NCI-H69 (cell line): ENCODE measurements at regions not wholly inside any gene's neighbourhood (a gene's known extent, or its start where the extent isn't known, plus 50 kb on each side); places are given as distances from the start of the nearest gene placed in this dataset.

Experiments
- DNase-seq: peaks from one replicate; lab custom pipeline; 2025; lab: John Stamatoyannopoulos, UW

DNA sequence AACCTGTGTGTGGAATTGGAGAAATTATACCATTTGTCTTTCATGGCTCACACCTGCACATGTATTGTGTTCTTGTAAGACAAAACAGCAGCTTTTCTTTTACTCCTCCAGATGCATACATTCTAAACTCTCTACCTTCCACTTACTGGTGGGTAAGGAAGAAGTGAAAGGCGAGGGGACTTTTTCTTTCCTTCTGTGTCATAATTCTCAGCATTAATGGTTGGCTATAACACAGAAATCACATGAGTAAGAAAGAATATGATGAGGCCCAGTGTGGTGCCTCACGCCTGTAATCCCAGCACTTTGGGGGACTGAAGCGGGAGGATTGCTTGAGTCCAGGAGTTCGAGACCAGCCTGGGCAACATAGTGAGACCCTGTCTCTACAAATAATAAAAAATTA is 57.8 kb upstream of the SHANK2 start:
- no peak for DNase-seq

DNA sequence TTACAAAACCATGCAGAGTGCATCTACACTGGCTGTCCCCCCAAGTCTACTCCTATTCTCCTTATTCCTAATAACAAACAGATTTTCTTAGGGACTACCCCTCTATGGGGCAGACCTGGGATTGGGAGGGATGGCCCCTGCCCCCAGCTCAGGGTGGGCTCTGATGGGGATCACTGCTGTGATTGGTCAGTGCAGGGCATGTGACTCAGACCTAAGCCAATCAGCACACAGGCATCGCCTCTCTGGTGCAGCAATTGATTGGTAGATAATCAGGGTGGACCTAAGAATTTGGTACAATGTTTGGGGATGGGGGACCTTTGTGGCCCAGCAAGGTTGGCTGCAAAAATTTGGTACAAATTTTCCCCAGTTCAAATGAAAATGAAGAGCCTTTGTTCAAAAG is 57.2 kb upstream of the SHANK2 start:
- DNase-seq = no peak

DNA sequence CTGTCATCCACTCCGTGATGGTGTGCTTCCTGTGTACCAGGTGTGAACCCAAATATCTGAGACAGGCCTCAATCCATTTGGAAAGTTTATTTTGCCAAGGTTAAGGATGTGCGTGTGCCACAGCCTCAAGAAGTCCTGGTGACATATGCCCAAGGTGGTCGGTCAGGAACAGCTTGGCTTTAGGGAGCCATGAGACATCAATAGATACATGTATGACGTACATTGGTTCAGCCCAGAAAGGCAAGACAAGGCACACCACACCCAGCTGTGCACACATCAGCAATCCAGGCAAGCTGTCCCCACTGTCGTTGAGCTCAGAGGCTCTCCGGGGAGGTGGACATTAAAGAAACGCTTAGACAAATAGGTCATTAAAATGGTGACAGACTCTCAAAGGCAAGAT is 56.8 kb upstream of the SHANK2 start:
- DNase-seq = no peak

DNA sequence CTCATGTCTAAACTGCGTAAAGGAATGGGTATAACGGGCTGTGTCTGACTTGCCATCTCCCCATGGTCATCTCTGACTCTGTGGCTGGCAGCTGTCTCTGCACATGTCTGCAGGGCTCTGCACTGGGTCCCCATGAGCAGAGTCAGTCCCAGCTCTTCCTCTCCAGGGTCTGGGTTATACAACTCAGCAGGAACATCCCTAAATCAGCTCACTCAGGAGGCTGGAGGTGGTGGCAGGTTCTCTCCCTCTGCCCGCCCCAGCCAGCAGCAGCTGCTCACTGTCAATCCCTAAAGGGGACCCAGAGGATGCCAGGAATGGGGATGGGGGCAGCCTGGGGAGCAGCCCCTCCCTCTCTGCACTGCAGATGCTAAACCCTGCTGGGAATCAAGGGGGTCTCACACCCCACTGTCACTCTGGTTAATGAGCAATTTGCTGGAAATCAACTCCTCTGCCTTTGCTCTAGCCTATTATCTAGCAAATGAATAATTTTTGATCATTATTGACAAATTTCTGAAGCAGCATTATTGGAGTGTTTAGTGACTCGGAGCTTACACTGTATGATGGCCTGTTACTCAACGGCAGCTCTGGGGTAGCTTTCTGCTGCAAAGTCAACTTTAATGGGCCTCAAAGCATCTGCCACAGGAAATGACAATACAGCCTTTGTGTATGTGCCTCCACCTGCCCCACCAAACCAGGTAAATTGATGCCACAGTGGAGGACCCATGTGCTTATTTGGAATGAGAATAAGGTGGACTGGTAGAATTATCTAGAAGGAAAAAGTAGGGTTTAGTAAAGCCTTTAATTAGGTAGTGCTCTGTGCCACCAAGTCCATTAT is 55.7 kb upstream of the SHANK2 start:
- no peak for DNase-seq

DNA sequence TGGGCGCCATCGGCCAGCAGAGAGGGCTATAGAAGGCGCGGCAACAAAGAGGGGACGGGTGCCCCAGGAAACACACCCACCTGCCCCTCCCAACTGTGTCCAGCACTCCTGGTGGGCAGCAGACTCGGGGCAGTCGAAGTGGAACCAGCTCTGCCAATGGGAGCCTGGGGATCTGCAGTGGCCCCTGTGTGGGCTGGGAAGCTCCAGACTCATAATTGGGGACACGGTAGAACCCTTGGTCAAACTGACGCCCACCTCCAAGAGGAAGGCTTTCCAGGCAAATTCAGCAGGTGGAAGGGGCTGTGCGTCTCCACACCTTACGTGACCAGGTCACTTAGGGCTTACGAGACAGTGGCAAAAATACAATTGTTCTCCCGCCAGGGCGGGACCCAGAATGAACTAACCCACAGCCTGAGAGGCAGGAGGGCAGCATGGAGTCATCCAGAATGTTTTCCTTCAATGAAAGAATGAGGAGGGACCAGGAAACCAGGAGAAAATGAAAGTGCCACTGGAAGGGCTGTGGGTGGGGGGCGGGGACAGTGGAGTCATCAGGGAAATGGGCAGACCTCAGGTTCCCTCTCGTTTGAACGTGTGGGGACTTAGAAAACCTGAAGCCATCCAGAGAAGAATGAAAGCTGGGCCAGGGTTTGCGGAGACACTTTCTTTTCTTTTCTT is 53.2 kb upstream of the SHANK2 start:
- DNase-seq = no peak

DNA sequence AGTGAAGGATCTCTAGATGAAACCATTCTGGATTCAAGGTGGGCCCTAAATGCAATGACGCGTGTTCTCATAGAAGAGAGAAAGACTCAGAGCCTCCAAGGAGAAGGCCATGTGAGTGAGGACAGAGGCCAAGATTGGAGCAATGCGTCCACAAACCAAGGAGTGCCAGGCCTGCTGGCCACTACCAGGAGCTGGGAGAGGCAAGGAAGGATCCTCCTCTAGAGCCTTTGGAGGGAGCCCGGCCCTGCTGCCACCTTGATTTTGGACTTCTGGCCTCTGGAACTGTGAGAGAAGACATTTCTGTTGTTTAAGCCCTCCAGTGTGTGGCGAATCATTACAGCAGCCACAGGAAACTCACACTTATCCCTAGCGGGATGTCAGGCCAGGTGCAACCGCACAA is 52.7 kb upstream of the SHANK2 start:
- no peak for DNase-seq

DNA sequence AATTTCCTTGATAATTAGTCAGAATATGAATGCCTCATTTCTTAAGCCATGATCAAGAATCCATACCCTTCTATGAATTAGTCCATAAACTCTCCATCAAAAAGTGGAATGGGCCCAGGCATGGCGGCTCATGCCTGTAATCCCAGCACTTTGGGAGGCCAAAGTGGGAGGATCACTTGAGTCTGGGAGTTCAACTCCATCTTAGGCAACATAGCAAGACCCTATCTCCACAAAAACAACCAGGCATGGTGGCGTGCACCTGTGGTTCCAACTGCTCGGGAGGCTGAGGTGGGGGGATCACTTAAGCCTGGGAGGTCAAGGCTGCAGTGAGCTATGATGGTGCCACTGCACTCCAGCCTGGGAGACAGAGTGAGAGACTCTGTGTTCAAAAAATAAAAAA is 52.1 kb upstream of the SHANK2 start:
- no peak for DNase-seq

DNA sequence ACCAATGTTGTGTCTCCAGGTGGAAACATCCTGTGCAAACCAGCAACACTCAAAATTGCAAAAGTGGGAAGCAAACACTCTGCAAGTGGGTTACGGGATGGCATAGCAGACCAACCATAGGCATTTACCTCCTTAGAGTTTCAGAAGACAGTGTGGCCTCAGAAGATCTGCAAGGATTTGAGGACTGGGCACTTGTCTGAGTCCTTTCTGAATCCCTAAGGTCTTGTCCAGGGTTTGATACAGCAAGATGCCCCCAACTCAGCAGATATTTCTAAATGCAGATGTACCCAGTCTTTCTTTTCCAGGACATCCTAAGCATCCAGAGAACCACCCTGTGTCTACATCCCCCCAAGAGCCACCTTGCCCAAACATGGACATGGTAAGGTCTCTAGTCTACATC is 51.7 kb upstream of the SHANK2 start:
- no peak for DNase-seq

DNA sequence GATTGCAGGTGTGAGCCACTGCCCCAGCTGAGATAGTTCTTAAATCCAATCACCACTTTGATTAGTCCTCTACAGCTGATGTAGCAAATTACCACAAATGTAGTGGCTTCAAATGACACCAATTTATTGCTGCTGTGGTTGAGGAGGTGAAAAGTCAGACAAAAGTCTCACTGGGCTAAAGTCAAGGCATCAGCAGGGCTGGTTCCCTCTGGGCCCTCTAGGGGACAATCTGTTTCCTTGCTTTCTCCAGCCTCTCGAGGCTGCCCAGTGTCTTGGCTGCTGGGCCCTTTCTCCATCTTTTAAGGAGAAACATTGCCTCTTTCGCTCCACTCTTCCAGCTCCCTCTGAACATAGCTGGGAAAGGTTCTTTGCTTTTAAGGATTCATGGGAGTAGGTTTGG is 50.5 kb upstream of the SHANK2 start:
- no peak for DNase-seq

DNA sequence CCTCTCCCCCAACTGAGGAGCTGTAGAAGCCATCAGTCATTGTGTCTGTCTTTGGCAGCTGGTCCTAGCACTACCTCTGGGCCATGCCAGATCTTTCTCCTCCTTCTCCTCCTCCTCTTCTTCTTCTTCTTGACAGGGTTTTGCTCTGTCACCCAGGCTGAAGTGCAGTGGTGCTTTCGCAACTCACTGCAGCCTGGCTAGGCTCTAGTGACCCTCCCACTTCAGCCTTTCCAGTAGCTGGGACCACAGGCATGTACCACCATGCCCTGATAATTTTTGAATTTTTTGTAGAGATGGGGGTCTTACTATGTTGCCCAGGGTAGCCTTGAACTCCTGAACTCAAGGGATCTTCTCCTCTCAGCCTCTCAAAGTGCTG is 50.1 kb upstream of the SHANK2 start:
- DNase-seq = no peak
